ENCODE measurements at regions not wholly inside any gene's neighbourhood (a gene's known extent, or its start where the extent isn't known, plus 50 kb on each side); places are given as distances from the start of the nearest gene placed in this dataset.

GRCh38 chr13:47351798-47352197 lies 454.9 kb upstream of the HTR2A start:
- no peaks in the 10 kb centered on the region for H3K27me3 ChIP-seq (ENCODE audit: control insufficient read depth in 5 of 5, insufficient read depth in 4 of 5, low read length in 5 of 5)
- H3K9ac ChIP-seq (ENCODE audit: low read length in 5 of 5) = no peak overlapping the region
- H3K4me3 ChIP-seq (ENCODE audit: low read depth in 1 of 5, low read length in 5 of 5) = no peak overlapping the region
- H3K4me1 ChIP-seq (ENCODE audit: control insufficient read depth in 5 of 5, insufficient read depth in 5 of 5, low read length in 5 of 5) = no peaks in the 10 kb centered on the region
- H3K9me3 ChIP-seq (ENCODE audit: control insufficient read depth in 5 of 5, low read length in 5 of 5) = peaks cover 0 to 2% (median 0%) of the 10 kb centered on the region in 5 donors
- no peak overlapping the region for H3K27ac ChIP-seq (ENCODE audit: low read depth, low read length)
- no peaks in the 10 kb centered on the region for H3K36me3 ChIP-seq (ENCODE audit: control insufficient read depth in 5 of 5, insufficient read depth in 5 of 5, low read length in 5 of 5)

- Histone ChIP-seq H3K4me1 (ENCODE audit: control insufficient read depth in 5 of 5, insufficient read depth in 5 of 5, low read length in 5 of 5) (no peaks in the 10 kb centered on the region), H3K9me3 (ENCODE audit: control insufficient read depth in 5 of 5, low read length in 5 of 5) (peaks cover 0 to 2% (median 0%) of the 10 kb centered on the region in 5 donors), H3K9ac (ENCODE audit: low read length in 5 of 5) (no peak overlapping the region), H3K36me3 (ENCODE audit: control insufficient read depth in 5 of 5, insufficient read depth in 5 of 5, low read length in 5 of 5) (no peaks in the 10 kb centered on the region), H3K27me3 (ENCODE audit: control insufficient read depth in 5 of 5, insufficient read depth in 4 of 5, low read length in 5 of 5) (no peaks in the 10 kb centered on the region), H3K27ac (ENCODE audit: low read depth, low read length) (no peak overlapping the region), H3K4me3 (ENCODE audit: low read depth in 1 of 5, low read length in 5 of 5) (no peak overlapping the region)
Measured at GRCh38 chr13:47350334-47351124, 453.7 kb upstream of the HTR2A start.

GRCh38 chr13:47349211-47349610 lies 452.4 kb upstream of the HTR2A start:
- peaks cover 0 to 3% (median 0%) of the 10 kb centered on the region in 5 donors for H3K9me3 ChIP-seq (ENCODE audit: control insufficient read depth in 5 of 5, low read length in 5 of 5)
- H3K36me3 ChIP-seq (ENCODE audit: control insufficient read depth in 5 of 5, insufficient read depth in 5 of 5, low read length in 5 of 5) = no peaks in the 10 kb centered on the region
- H3K4me3 ChIP-seq (ENCODE audit: low read depth in 1 of 5, low read length in 5 of 5) = no peak overlapping the region
- H3K4me1 ChIP-seq (ENCODE audit: control insufficient read depth in 5 of 5, insufficient read depth in 5 of 5, low read length in 5 of 5) = no peaks in the 10 kb centered on the region
- H3K27me3 ChIP-seq (ENCODE audit: control insufficient read depth in 5 of 5, insufficient read depth in 4 of 5, low read length in 5 of 5) = no peaks in the 10 kb centered on the region
- no peak overlapping the region for H3K27ac ChIP-seq (ENCODE audit: low read depth, low read length)
- H3K9ac ChIP-seq (ENCODE audit: low read length in 5 of 5) = no peak overlapping the region

- H3K4me1 ChIP-seq (ENCODE audit: control insufficient read depth in 5 of 5, insufficient read depth in 5 of 5, low read length in 5 of 5) = no peaks in the 10 kb centered on the region
- no peaks in the 10 kb centered on the region for H3K36me3 ChIP-seq (ENCODE audit: control insufficient read depth in 5 of 5, insufficient read depth in 5 of 5, low read length in 5 of 5)
- peaks cover 0 to 3% (median 0%) of the 10 kb centered on the region in 5 donors for H3K9me3 ChIP-seq (ENCODE audit: control insufficient read depth in 5 of 5, low read length in 5 of 5)
- no peak overlapping the region for H3K9ac ChIP-seq (ENCODE audit: low read length in 5 of 5)
- H3K27ac ChIP-seq (ENCODE audit: low read depth, low read length) = no peak overlapping the region
- no peak overlapping the region for H3K4me3 ChIP-seq (ENCODE audit: low read depth in 1 of 5, low read length in 5 of 5)
- no peaks in the 10 kb centered on the region for H3K27me3 ChIP-seq (ENCODE audit: control insufficient read depth in 5 of 5, insufficient read depth in 4 of 5, low read length in 5 of 5)
Measured at GRCh38 chr13:47337781-47338507, 441.1 kb upstream of the HTR2A start.

- H3K9me3 ChIP-seq (ENCODE audit: control insufficient read depth in 5 of 5, low read length in 5 of 5) = no peaks in the 10 kb centered on the region
- no peak overlapping the region for H3K9ac ChIP-seq (ENCODE audit: low read length in 5 of 5)
- no peak overlapping the region for H3K4me3 ChIP-seq (ENCODE audit: low read depth in 1 of 5, low read length in 5 of 5)
- no peak overlapping the region for H3K27ac ChIP-seq (ENCODE audit: low read depth, low read length)
- no peaks in the 10 kb centered on the region for H3K4me1 ChIP-seq (ENCODE audit: control insufficient read depth in 5 of 5, insufficient read depth in 5 of 5, low read length in 5 of 5)
- H3K27me3 ChIP-seq (ENCODE audit: control insufficient read depth in 5 of 5, insufficient read depth in 4 of 5, low read length in 5 of 5) = no peaks in the 10 kb centered on the region
- no peaks in the 10 kb centered on the region for H3K36me3 ChIP-seq (ENCODE audit: control insufficient read depth in 5 of 5, insufficient read depth in 5 of 5, low read length in 5 of 5)
Measured at GRCh38 chr13:47334173-47334572, 437.3 kb upstream of the HTR2A start.

- Histone ChIP-seq H3K27ac (ENCODE audit: low read depth, low read length) (no peak overlapping the region), H3K36me3 (ENCODE audit: control insufficient read depth in 5 of 5, insufficient read depth in 5 of 5, low read length in 5 of 5) (no peaks in the 10 kb centered on the region), H3K4me1 (ENCODE audit: control insufficient read depth in 5 of 5, insufficient read depth in 5 of 5, low read length in 5 of 5) (no peaks in the 10 kb centered on the region), H3K9ac (ENCODE audit: low read length in 5 of 5) (no peak overlapping the region), H3K4me3 (ENCODE audit: low read depth in 1 of 5, low read length in 5 of 5) (no peak overlapping the region), H3K9me3 (ENCODE audit: control insufficient read depth in 5 of 5, low read length in 5 of 5) (no peaks in the 10 kb centered on the region), H3K27me3 (ENCODE audit: control insufficient read depth in 5 of 5, insufficient read depth in 4 of 5, low read length in 5 of 5) (no peaks in the 10 kb centered on the region)
Measured at GRCh38 chr13:47332149-47332548, 435.3 kb upstream of the HTR2A start.

- Histone ChIP-seq H3K4me3 (ENCODE audit: low read depth in 1 of 5, low read length in 5 of 5) (no peak overlapping the region), H3K27ac (ENCODE audit: low read depth, low read length) (no peak overlapping the region), H3K9ac (ENCODE audit: low read length in 5 of 5) (no peak overlapping the region), H3K9me3 (ENCODE audit: control insufficient read depth in 5 of 5, low read length in 5 of 5) (no peaks in the 10 kb centered on the region), H3K36me3 (ENCODE audit: control insufficient read depth in 5 of 5, insufficient read depth in 5 of 5, low read length in 5 of 5) (no peaks in the 10 kb centered on the region), H3K27me3 (ENCODE audit: control insufficient read depth in 5 of 5, insufficient read depth in 4 of 5, low read length in 5 of 5) (no peaks in the 10 kb centered on the region), H3K4me1 (ENCODE audit: control insufficient read depth in 5 of 5, insufficient read depth in 5 of 5, low read length in 5 of 5) (no peaks in the 10 kb centered on the region)
Measured at GRCh38 chr13:47330031-47330430, 433.2 kb upstream of the HTR2A start.

- H3K36me3 ChIP-seq (ENCODE audit: control insufficient read depth in 5 of 5, insufficient read depth in 5 of 5, low read length in 5 of 5) = no peaks in the 10 kb centered on the region
- H3K4me3 ChIP-seq (ENCODE audit: low read depth in 1 of 5, low read length in 5 of 5) = no peak overlapping the region
- H3K9ac ChIP-seq (ENCODE audit: low read length in 5 of 5) = no peak overlapping the region
- no peaks in the 10 kb centered on the region for H3K4me1 ChIP-seq (ENCODE audit: control insufficient read depth in 5 of 5, insufficient read depth in 5 of 5, low read length in 5 of 5)
- no peak overlapping the region for H3K27ac ChIP-seq (ENCODE audit: low read depth, low read length)
- H3K9me3 ChIP-seq (ENCODE audit: control insufficient read depth in 5 of 5, low read length in 5 of 5) = no peaks in the 10 kb centered on the region
- no peaks in the 10 kb centered on the region for H3K27me3 ChIP-seq (ENCODE audit: control insufficient read depth in 5 of 5, insufficient read depth in 4 of 5, low read length in 5 of 5)
Measured at GRCh38 chr13:47327861-47328260, 431.0 kb upstream of the HTR2A start.

GRCh38 chr13:47326061-47326460 lies 429.2 kb upstream of the HTR2A start:
- Histone ChIP-seq H3K27ac (ENCODE audit: low read depth, low read length) (no peak overlapping the region), H3K36me3 (ENCODE audit: control insufficient read depth in 5 of 5, insufficient read depth in 5 of 5, low read length in 5 of 5) (no peaks in the 10 kb centered on the region), H3K9ac (ENCODE audit: low read length in 5 of 5) (no peak overlapping the region), H3K27me3 (ENCODE audit: control insufficient read depth in 5 of 5, insufficient read depth in 4 of 5, low read length in 5 of 5) (no peaks in the 10 kb centered on the region), H3K4me3 (ENCODE audit: low read depth in 1 of 5, low read length in 5 of 5) (no peak overlapping the region), H3K4me1 (ENCODE audit: control insufficient read depth in 5 of 5, insufficient read depth in 5 of 5, low read length in 5 of 5) (no peaks in the 10 kb centered on the region), H3K9me3 (ENCODE audit: control insufficient read depth in 5 of 5, low read length in 5 of 5) (no peaks in the 10 kb centered on the region)

GRCh38 chr13:47317356-47317755 lies 420.5 kb upstream of the HTR2A start:
- Histone ChIP-seq H3K27ac (ENCODE audit: low read depth, low read length) (no peak overlapping the region), H3K4me1 (ENCODE audit: control insufficient read depth in 5 of 5, insufficient read depth in 5 of 5, low read length in 5 of 5) (no peaks in the 10 kb centered on the region), H3K9ac (ENCODE audit: low read length in 5 of 5) (no peak overlapping the region), H3K4me3 (ENCODE audit: low read depth in 1 of 5, low read length in 5 of 5) (no peak overlapping the region), H3K27me3 (ENCODE audit: control insufficient read depth in 5 of 5, insufficient read depth in 4 of 5, low read length in 5 of 5) (no peaks in the 10 kb centered on the region), H3K9me3 (ENCODE audit: control insufficient read depth in 5 of 5, low read length in 5 of 5) (no peaks in the 10 kb centered on the region), H3K36me3 (ENCODE audit: control insufficient read depth in 5 of 5, insufficient read depth in 5 of 5, low read length in 5 of 5) (no peaks in the 10 kb centered on the region)

All from subcutaneous abdominal adipose tissue (tissue), 5 donors.